Right renal cortex interstitium (tissue), 3 donors: ENCODE measurements at regions not wholly inside any gene's neighbourhood (a gene's known extent, or its start where the extent isn't known, plus 50 kb on each side); places are given as distances from the start of the nearest gene placed in this dataset.
"Not testable (repeated sequence)": the region's sequence is repeated elsewhere in the genome, so short reads cannot be mapped to it uniquely, and the experiment has no call there.

ENCODE experiments used
- DNase-seq, 3 donors: peaks; one replicate each; pipeline ENCODE4 v3.0.0-alpha.2; 2013; ENCODE audit warnings: low read depth in 3 of 3, low spot score in 2 of 3

- no peak for DNase-seq
Observed at GRCh38 chr2:153308466-153308865, 170.1 kb downstream of the RPRM start.

- DNase-seq = no peak
Observed at GRCh38 chr2:153307223-153307622, 171.3 kb downstream of the RPRM start.

- DNase-seq = no peak
Observed at GRCh38 chr2:153299809-153300208, 178.8 kb downstream of the RPRM start.

- DNase-seq = no peak
Observed at GRCh38 chr2:153299217-153299616, 179.3 kb downstream of the RPRM start.

- DNase-seq = no peak
Observed at GRCh38 chr2:153294199-153294786, 184.3 kb downstream of the RPRM start.

- no peak for DNase-seq
Observed at GRCh38 chr2:153291718-153292117, 186.8 kb downstream of the RPRM start.

GRCh38 chr2:153287109-153287801, 191.3 kb downstream of the RPRM start:
- DNase-seq = no peak

GRCh38 chr2:153268941-153269461, 209.6 kb downstream of the RPRM start:
- DNase-seq = no peak

GRCh38 chr2:153256876-153257275, 221.7 kb downstream of the RPRM start:
- DNase-seq = not testable (repeated sequence)

GRCh38 chr2:153246636-153247035, 231.9 kb downstream of the RPRM start:
- not testable (repeated sequence) for DNase-seq

- no peak for DNase-seq
Observed at GRCh38 chr2:153235516-153235915, 243.0 kb downstream of the RPRM start.

- DNase-seq = no peak
Observed at GRCh38 chr2:153232464-153232863, 246.1 kb downstream of the RPRM start.

GRCh38 chr2:153230977-153231376, 247.6 kb downstream of the RPRM start:
- DNase-seq = no peak

GRCh38 chr2:153228904-153229303, 249.7 kb downstream of the RPRM start:
- DNase-seq = no peak

- no peak for DNase-seq
Observed at GRCh38 chr2:153227981-153228380, 250.6 kb downstream of the RPRM start.

GRCh38 chr2:153222231-153223165, 256.1 kb downstream of the RPRM start:
- DNase-seq = no peak

- DNase-seq = no peak
Observed at GRCh38 chr2:153221506-153221905, 257.1 kb downstream of the RPRM start.

- DNase-seq = no peak
Observed at GRCh38 chr2:153221087-153221486, 257.5 kb downstream of the RPRM start.

GRCh38 chr2:153218851-153219250, 259.7 kb downstream of the RPRM start:
- no peak for DNase-seq

GRCh38 chr2:153214337-153214736, 264.2 kb downstream of the RPRM start:
- DNase-seq = no peak

- DNase-seq = no peak
Observed at GRCh38 chr2:153213022-153213421, 265.5 kb downstream of the RPRM start.
